ENCODE measurements at regions not wholly inside any gene's neighbourhood (a gene's known extent, or its start where the extent isn't known, plus 50 kb on each side); places are given as distances from the start of the nearest gene placed in this dataset.

DNA sequence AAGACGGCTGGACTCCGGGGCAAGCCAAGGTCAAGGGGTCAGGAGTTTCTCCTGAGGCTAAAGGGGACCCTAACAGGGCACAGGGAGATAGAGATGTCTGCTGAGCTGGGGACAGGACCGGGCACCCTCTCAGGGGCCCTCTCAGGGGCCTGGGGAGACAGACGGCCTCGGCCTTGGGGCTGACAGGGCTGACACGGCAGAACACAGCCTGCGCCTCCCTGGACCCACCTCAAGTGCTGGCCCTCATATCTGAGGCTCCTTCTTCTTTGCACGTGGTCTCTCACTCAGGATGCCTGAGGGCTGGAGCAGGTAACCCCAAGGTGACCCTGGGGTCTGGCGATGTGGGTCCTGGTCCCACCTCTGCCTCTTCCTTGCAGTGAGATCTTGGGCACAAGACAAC, 186.9 kb upstream of the TNRC6C start:
- no peak for DNase-seq (ENCODE audit: low spot score)

DNA sequence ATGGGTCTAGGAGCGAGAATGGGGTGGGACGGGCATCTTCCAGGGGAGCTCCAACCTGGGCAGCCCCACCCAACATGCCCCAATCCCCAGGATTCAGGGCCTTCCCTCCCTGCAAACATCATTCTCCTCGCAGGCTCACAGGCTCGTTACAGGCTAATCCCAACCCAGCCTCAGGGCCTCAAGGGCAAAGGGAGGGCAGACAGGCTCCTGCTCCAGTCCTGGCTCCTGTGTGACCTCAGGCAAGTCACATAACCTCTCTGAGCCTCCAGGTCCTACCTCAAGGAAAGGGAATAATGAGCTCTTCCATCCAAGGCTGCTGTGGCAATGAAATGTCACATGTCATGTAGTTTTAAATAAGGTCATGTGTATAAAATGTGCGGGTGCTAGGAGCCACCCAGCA, 186.5 kb upstream of the TNRC6C start:
- DNase-seq (ENCODE audit: low spot score): no peak

GRCh38 chr17:77772461-77772897, 186.0 kb upstream of the TNRC6C start:
- DNase-seq (ENCODE audit: low spot score): peak; percentile 71

- DNase-seq (ENCODE audit: low spot score): peak; percentile 22
Measured at GRCh38 chr17:77772899-77773358, 185.6 kb upstream of the TNRC6C start.

DNA sequence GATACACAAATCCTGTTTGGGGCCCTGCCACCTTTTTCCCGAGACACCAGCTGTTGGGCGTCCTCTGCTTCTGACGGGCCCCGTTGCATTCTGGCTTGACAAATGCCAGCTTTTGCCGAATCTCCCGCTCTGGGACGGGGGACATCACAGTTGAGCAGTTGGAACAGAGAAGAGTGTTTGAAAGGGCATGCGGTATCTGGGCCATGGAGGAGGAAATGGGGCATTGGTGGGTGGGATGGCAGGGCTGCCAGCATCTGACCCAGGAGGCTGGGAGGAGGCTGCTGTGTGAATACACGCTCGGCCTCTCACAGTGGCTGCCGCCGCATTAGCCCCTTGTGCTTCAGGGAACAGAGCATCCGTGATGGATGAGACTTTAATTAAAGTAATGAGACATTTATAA, 184.3 kb upstream of the TNRC6C start:
- DNase-seq (ENCODE audit: low spot score): no peak

DNA sequence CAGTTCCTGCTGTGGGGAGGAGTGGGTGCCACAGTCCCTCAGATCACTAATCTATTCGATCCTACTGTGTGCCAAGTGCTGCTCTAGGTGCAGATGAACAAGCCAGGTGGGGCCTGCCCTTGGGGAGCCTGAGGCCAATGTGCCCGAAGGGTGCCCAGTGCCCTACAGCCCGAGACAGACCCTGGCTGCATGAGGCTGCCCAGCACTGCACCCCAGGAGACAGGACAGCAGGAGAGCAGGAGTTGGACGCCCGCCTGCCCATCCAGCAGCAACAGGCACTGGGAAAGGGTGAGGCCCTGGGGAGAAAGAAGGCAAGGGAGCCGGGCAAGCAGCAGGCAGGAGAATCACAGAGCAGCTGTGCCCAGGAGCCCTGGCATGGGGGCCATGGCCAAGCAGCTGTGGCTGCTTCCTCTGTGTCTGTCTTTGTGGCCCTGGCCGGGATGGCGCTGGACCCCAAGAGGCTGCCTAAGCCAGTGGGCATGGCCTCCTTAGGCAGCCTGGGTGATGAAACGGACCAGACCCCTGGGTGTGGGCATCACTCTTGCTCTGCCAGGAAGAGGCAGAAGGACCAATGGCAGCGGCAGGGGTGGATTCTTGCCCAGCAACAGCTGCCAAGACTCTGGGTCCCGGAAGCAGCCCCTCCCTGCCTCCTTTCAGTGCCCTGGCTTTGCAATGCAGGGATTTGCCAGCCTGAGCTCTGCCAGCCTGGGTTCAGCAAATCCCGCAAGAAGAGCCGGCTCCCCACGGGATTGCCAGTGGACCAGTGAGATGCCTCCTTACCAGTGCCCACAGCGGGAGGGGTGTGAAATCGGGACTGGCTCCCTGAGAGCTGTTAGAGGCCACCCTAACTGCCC, 179.6 kb upstream of the TNRC6C start:
- DNase-seq (ENCODE audit: low spot score): no peak

DNA sequence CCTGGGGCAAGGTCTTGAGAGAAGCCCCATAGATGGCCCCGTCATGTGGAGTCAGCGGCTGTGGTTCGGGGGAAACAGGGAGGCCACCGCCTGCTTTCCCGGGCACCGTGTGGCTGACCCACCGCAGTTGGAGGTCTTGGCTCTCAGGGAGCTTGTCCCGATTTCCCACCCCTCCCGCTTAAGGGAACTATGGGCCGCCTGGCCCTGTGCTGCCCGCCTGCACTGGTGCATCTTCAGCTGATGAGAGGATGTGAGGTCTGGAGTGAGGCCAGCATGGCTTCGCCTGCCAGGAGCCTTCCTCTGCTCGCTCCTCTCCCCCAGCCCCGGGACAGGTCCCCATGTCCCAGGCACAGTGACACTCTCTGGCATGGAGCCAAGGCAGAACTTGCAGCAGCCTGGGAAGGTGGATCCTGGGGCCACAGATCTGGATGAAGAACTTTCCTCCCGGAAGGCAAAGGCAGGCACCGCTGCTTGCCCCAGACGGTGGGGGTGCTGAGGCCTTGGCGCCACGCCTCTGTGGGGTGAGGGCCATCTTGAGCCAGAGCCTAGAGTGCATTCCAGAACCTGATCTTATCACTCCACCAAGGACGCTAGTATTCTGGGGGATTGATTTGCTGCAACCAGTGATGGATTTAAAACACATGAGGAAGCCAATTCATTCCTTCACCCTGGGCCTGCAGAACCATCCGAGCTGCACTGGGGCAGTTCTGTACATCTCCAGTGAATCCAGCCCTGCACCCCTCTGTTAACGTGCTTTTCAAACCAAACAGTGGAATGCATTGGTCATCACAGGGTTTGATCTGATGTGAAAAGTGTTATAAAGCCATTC, 178.6 kb upstream of the TNRC6C start:
- no peak for DNase-seq (ENCODE audit: low spot score)

GRCh38 chr17:77781536-77781935, 177.0 kb upstream of the TNRC6C start:
- DNase-seq (ENCODE audit: low spot score): no peak

DNA sequence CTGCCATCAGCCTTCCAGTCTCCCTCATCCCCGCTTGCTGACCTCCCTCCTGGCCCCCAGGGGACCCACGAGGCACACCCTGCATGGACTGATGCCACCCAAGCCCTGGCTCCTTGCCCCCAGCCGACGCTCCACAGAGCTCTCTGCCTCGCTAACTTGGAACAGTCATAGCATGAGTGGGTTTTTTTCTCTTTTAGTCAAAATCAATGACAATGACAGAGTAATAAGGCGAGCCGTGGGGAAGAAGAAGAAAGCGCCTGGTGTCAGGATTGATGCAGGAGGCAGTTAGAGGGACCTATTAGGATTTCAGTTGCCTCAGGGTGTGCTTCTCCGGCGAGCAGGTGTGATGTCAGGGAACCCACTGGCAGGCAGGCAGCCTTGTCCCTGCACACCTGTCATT, 176.3 kb upstream of the TNRC6C start:
- no peak for DNase-seq (ENCODE audit: low spot score)

DNA sequence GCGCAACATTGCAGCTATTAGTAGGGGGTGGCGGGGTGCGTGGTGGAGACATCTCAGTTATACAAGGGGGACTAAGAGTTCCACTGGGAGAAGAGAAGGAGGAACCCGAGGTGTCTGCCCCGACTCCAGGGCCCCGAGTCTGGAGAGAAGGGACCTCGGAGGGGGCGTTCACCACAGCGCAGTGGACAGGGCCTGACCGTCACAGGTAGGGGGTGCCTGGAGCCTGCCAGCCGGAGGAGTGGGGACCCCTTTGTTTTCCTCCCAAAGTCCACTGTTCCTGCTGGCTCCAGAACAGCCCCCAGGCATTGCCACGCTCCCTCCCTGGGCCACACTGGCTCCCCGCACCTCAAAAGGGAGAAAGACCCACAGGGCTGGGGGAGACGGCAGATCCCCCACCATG, 175.9 kb upstream of the TNRC6C start:
- no peak for DNase-seq (ENCODE audit: low spot score)

DNA sequence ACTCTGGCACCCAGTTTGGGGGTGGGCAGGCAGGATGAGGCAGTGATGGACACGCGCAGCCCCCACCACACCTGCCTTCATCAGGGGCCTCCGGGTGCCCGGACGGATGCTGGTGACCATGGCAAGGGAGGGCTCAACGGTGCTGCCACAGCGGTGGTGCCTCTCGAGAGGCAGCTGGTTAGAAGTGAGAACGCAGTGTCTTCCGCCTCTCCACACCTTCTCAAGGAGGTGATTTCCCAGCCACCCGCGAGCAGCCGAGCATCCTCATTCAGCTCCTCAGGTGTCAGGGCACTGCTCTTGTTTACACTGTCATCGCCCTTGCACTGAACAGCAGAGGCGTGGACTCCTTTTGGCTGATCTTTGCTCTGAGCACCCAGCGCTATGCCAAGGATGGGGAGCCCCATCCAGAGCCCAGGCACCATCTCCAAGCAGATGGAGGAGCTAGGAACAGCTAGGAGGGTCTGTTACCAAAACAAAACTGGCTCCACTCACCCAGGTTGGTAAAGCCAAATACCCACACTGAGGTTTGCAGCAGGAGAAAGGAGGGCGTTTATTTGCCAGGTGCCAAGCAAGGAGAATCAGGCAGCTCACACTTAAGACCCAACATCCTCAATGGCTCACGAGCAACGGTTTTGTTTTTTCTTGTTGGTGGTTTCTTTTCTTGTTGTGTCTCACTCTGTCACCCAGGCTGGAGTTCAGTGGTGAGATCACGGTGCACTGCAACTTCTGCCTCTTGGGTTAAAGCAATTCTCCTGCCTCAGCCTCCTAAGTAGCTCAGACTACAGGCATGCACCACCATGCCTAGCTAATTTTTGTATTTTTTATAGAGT, 174.3 kb upstream of the TNRC6C start:
- DNase-seq (ENCODE audit: low spot score): no peak

DNA sequence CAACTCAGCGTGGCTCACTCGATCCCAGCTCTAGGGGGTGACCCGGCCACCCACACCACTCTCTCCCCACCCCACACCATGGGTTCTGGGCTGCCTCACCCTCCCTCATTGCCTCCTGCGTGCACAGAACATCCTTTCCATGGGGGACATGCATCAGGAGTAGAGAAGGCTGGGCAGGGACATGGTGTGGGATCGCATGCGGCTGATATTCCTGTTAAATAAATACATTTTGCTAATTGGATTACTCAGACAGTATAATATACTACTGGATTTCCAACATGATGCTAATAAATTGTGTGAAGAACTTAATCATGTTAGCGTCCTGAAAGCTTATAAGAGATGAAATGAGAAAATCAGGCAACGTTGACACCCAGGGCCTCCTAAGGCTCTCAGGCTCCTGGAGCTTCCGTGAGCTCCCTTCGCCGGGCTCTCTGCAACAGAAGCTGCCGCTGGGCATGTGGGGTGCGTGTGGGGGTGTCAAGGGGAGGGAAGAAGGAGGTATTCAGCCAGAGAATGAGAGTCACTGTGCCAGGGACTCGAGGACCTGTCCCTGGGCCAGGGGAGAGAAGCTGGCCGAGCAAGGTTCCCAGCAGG, 173.1 kb upstream of the TNRC6C start:
- no peak for DNase-seq (ENCODE audit: low spot score)

DNA sequence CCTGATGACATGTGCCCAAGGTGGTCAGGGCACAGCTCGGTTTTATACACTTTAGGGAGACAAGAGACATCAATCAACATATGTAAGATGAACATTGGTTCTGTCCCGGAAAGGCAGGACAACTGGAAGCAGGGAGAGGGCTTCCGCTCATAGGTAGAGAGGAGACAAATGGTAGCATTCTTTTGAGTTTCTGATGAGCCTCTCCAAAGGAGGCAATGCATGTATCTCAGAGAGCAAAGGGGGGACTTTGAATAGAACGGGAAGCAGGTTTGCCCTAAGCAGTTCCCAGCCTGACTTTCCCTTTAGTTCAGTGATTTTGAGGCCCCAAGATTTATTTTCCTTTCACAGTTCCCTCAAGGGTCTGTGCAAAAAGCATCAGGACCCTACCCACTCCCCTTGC, 172.4 kb upstream of the TNRC6C start:
- no peak for DNase-seq (ENCODE audit: low spot score)

DNA sequence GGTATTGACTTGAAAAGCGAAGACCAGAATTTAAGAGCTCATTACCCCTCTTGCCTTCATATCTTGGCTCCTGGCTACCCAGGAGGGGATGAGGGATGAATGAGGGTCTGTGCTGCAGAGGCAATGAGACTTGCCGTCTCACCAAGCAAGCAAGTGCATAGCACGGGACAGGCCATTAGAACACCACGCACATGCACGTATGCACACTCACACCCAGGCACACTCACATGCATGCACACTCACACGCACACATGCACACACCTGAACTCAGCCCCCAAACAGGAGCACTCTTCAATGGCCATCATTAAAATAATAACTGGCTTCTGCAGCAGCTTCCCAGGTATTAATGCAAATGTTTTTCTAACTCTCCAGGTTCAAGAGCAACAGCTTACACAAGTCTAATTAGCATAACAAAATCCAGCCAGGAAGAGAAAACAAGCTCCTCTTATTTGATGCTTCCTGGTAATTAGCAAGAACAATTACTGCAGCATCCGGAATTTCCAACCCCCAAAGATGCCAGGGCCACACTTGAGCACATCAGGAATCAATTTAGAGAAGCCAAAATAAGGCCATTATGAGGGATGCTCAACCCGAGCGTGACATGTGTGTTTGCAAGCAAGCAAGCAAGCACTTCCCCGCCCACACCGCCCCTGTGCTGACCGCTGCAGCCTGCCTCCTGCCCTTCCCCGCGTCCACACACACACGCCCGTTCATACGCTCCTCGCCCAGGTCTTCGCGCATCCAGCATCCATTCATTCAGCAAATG, 171.6 kb upstream of the TNRC6C start:
- no peak for DNase-seq (ENCODE audit: low spot score)

GRCh38 chr17:77790143-77790829, 168.2 kb upstream of the TNRC6C start:
- DNase-seq (ENCODE audit: low spot score): no peak

- DNase-seq (ENCODE audit: low spot score): no peak
Measured at GRCh38 chr17:77792626-77793025, 165.9 kb upstream of the TNRC6C start.

DNA sequence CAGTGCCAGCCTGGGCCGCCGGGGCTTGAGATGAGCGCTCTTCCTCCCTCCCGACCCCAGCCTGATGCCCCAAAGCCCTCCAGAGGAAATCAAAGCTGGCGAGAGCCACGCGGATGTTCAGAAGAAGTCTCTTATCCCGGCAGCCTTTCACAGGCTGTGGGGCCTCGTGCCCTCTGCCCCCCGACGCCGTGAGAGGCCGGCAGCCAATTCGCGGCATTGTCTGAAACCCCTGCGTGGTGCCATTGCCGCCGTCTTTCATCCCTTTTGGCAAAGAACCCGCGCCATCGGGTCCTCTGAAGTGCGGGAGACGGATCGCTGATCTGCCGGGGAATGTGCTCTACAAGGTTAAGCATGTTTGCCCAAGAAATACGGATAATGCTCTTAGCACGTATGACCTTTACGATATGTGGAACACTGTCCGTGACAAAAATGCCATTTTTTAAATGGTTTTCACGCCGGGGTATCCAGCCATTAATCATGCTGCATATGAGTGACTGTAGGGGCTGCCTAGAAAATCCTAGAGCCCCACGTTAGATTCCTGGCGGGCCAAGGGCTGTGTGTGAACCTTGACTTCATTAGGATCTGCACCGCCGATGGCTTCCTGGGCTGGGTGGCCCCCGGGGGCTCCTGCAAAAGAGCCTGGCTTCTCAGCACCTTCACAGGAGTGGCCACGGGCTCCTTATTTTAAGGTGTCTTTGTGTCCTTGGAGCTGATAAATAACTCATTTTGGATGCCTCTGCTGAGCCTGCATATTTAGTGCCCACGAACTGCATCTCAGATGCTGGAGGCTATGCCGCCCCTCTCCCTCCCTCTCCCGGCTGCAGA, 165.1 kb upstream of the TNRC6C start:
- no peak for DNase-seq (ENCODE audit: low spot score)

- DNase-seq (ENCODE audit: low spot score): no peak
Measured at GRCh38 chr17:77793971-77794235, 164.6 kb upstream of the TNRC6C start.

DNA sequence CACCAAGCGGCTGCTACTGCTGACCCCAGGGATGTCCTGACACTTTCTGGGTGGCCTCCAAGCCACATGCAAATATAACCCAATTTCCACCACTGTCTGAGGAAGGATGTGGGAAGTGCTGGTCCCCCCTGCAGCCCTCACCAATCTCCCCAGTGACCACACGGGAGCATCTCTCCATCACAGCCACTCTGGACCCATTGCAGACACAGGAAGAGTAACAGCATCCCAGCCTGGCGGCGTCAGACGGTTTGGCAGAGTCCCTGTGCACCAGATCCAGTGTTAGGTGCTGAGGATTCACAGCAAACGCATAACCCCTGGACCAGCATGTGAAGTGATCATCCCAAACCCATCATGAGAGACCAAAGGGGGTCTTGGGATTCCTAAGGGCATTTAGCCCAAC, 163.7 kb upstream of the TNRC6C start:
- no peak for DNase-seq (ENCODE audit: low spot score)

GRCh38 chr17:77795685-77796084, 162.8 kb upstream of the TNRC6C start:
- no peak for DNase-seq (ENCODE audit: low spot score)

Measured in SW480 (cell line).